Upper lobe of left lung (tissue), 4 donors: ENCODE measurements at regions not wholly inside any gene's neighbourhood (a gene's known extent, or its start where the extent isn't known, plus 50 kb on each side); places are given as distances from the start of the nearest gene placed in this dataset.

ENCODE experiments used
- EP300 ChIP-seq, 4 donors: sonication (generic); formaldehyde crosslinking; IDR thresholded peaks; one replicate each; pipeline ENCODE4 v1.5.1; 2017; ENCODE audit warnings: antibody characterized with exemption in 4 of 4, control low read depth in 2 of 4
- POLR2A ChIP-seq, 4 donors: fragments of 450-650 bp; IDR thresholded peaks; one replicate each; pipeline ENCODE4 v1.5.1; 2016 to 2017; ENCODE audit warnings: antibody characterized with exemption in 4 of 4, mild to moderate bottlenecking in 2 of 4

DNA sequence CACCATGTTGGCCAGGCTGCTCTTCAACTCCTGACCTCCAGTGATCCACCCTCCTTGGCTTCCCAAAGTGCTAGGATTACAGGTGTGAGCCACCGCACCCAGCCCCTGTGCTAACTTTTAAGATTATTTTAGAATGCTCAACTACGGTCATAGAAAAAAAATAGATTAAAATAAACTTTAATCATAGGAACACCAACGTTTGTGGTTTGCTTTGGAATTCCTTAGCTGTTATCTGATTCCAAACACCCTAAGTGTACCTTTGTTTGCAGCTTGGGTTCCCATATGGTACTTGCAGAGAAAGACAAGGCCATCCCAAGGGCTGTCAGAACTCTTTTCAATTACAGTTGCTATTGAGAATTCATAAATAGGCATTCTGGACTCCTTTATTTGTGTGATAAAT is 90.1 kb upstream of the EFHC2 start:
- TF ChIP-seq POLR2A (IDR thresholded peaks at IDR 0.05) (no peak), EP300 (IDR thresholded peaks at IDR 0.05) (no peak)
